DND-41 (cell line): ENCODE measurements at regions not wholly inside any gene's neighbourhood (a gene's known extent, or its start where the extent isn't known, plus 50 kb on each side); places are given as distances from the start of the nearest gene placed in this dataset.

ENCODE experiments used
- EZH2 ChIP-seq: IDR thresholded peaks from 3 replicates; pipeline ENCODE4 v1.6.1; 2012; ENCODE audit warnings: borderline replicate concordance, low read depth, mild to moderate bottlenecking, moderate library complexity, low read length, inconsistent platforms; ENCODE audit not compliant: severe bottlenecking
- TF ChIP-seq, protein P1 (sequence below): IDR thresholded peaks from 2 replicates; pipeline ENCODE4 v1.5.1; 2012; ENCODE audit warnings: borderline replicate concordance, low read length, moderate library complexity, mild to moderate bottlenecking; ENCODE audit not compliant: poor library complexity, severe bottlenecking; ENCODE audit errors: extremely low read depth

- TF ChIP-seq, protein P1, sequence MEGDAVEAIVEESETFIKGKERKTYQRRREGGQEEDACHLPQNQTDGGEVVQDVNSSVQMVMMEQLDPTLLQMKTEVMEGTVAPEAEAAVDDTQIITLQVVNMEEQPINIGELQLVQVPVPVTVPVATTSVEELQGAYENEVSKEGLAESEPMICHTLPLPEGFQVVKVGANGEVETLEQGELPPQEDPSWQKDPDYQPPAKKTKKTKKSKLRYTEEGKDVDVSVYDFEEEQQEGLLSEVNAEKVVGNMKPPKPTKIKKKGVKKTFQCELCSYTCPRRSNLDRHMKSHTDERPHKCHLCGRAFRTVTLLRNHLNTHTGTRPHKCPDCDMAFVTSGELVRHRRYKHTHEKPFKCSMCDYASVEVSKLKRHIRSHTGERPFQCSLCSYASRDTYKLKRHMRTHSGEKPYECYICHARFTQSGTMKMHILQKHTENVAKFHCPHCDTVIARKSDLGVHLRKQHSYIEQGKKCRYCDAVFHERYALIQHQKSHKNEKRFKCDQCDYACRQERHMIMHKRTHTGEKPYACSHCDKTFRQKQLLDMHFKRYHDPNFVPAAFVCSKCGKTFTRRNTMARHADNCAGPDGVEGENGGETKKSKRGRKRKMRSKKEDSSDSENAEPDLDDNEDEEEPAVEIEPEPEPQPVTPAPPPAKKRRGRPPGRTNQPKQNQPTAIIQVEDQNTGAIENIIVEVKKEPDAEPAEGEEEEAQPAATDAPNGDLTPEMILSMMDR = no peak
- TF ChIP-seq EZH2 = no peak
Measured at GRCh38 chr10:36195364-36195763, 553.3 kb upstream of the FZD8 start.
